RWPE2 (cell line): ENCODE measurements at regions not wholly inside any gene's neighbourhood (a gene's known extent, or its start where the extent isn't known, plus 50 kb on each side); places are given as distances from the start of the nearest gene placed in this dataset.
A peak's percentile ranks its signal among the peaks of the same experiment; 100 is the strongest.

ENCODE experiments used
- ATAC-seq: fragments of 200-7000 bp; cut with Tn5 transposase; 3 replicates; pipeline ENCODE4 v1.9.1; 2021; ENCODE audit warnings: low read depth
- DNase-seq: peaks from one replicate; pipeline ENCODE4 v3.0.0-alpha.2; 2020; ENCODE audit warnings: low spot score
- H3K27ac ChIP-seq: fragments of 450-650 bp; 2 replicates; pipeline ENCODE4 v1.5.1; 2017; ENCODE audit warnings: mild to moderate bottlenecking; ENCODE audit not compliant: poor library complexity, severe bottlenecking
- H3K27me3 ChIP-seq: fragments of 250-450 bp; sonication (Bioruptor Pico); 2 replicates; pipeline ENCODE4 v1.5.1; 2021; ENCODE audit warnings: mild to moderate bottlenecking, moderate library complexity; ENCODE audit not compliant: insufficient read depth, poor library complexity, severe bottlenecking
- H3K36me3 ChIP-seq: fragments of 250-450 bp; sonication (Bioruptor Pico); 2 replicates; pipeline ENCODE4 v1.5.1; 2020; ENCODE audit warnings: low read depth, mild to moderate bottlenecking, moderate library complexity
- H3K4me1 ChIP-seq: fragments of 250-450 bp; sonication (Bioruptor Pico); 2 replicates; pipeline ENCODE4 v1.5.1; 2021; ENCODE audit warnings: mild to moderate bottlenecking, moderate library complexity; ENCODE audit not compliant: insufficient read depth, poor library complexity, severe bottlenecking
- H3K4me3 ChIP-seq: fragments of 250-450 bp; sonication (Bioruptor Pico); 2 replicates; pipeline ENCODE4 v1.5.1; 2021; ENCODE audit warnings: mild to moderate bottlenecking, moderate library complexity; ENCODE audit not compliant: severe bottlenecking
- H3K9me3 ChIP-seq: fragments of 250-450 bp; sonication (Bioruptor Pico); 2 replicates; pipeline ENCODE4 v1.5.1; 2021; ENCODE audit warnings: mild to moderate bottlenecking, moderate library complexity; ENCODE audit not compliant: severe bottlenecking
- TF ChIP-seq, protein P1 (sequence below): fragments of 450-650 bp; IDR thresholded peaks from one replicate; pipeline ENCODE4 v1.5.1; 2017; ENCODE audit warnings: mild to moderate bottlenecking, moderate library complexity; ENCODE audit not compliant: poor library complexity, severe bottlenecking

- DNase-seq (no peak), ATAC-seq (no peak)
- peaks cover 11% of the 10 kb centered on the region for H3K4me1 ChIP-seq
These were observed 292.5 kb downstream of the TNS1 start for GRCh38 chr2:217710211-217710765.

DNA sequence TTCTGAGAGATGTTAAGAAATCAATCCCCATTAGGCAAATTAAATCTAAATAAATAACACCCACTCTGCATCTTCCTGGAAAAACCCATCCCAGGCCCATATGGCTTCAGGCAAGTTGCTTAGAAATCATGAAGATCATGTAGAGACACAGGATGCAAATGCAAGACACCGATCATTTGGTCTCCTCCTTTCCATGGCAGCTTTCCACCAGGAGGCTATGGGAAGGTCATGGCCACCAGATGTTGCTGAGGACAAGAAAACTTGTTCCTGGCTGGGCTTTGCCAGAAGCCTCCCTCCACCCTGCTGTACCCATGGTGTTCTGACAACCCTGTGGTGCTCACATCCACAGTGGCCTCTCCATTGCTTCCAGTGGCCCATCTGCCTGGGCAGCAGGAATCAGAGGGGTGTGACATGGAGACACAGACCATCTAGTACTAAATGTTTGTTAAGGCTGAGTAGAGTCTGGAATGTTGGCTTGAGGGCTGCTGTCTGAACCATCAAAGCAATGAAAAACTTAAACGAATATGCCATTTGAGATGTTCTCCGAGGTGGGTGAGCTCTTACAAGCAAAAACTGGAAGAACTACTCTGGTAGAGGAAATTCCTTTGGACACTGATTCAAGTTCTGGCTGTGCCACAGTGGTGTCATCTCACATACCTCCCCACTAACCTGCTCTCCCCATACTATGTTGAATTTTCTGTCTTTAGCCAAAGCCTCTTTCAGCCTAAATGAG, 293.2 kb downstream of the TNS1 start:
- no peak overlapping the region for H3K4me3 ChIP-seq
- H3K4me1 ChIP-seq = peaks cover 11% of the 10 kb centered on the region
- no peaks in the 10 kb centered on the region for H3K9me3 ChIP-seq
- TF ChIP-seq, protein P1, sequence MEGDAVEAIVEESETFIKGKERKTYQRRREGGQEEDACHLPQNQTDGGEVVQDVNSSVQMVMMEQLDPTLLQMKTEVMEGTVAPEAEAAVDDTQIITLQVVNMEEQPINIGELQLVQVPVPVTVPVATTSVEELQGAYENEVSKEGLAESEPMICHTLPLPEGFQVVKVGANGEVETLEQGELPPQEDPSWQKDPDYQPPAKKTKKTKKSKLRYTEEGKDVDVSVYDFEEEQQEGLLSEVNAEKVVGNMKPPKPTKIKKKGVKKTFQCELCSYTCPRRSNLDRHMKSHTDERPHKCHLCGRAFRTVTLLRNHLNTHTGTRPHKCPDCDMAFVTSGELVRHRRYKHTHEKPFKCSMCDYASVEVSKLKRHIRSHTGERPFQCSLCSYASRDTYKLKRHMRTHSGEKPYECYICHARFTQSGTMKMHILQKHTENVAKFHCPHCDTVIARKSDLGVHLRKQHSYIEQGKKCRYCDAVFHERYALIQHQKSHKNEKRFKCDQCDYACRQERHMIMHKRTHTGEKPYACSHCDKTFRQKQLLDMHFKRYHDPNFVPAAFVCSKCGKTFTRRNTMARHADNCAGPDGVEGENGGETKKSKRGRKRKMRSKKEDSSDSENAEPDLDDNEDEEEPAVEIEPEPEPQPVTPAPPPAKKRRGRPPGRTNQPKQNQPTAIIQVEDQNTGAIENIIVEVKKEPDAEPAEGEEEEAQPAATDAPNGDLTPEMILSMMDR = no peak
- no peaks in the 10 kb centered on the region for H3K36me3 ChIP-seq
- DNase-seq = no peak
- ATAC-seq = no peak
- no peak overlapping the region for H3K27ac ChIP-seq
- H3K27me3 ChIP-seq = no peaks in the 10 kb centered on the region

More at GRCh38 chr2:217710211-217710765, 292.5 kb downstream of the TNS1 start:
- Histone ChIP-seq H3K9me3 (no peaks in the 10 kb centered on the region), H3K4me3 (no peak overlapping the region), H3K27me3 (no peaks in the 10 kb centered on the region), H3K27ac (no peak overlapping the region), H3K36me3 (no peaks in the 10 kb centered on the region)
- TF ChIP-seq, protein P1 = no peak

- DNase-seq = no peak
- peak overlapping the region; percentile 17 for H3K27ac ChIP-seq
- ATAC-seq = peak; percentile 88
- TF ChIP-seq, protein P1 = no peak
- H3K27me3 ChIP-seq = no peaks in the 10 kb centered on the region
- peaks cover 11% of the 10 kb centered on the region for H3K4me1 ChIP-seq
- no peak overlapping the region for H3K4me3 ChIP-seq
- H3K9me3 ChIP-seq = no peaks in the 10 kb centered on the region
- no peaks in the 10 kb centered on the region for H3K36me3 ChIP-seq
These were observed 295.6 kb downstream of the TNS1 start for GRCh38 chr2:217707131-217707611.

- H3K4me3 ChIP-seq = no peak overlapping the region
- TF ChIP-seq, protein P1 = no peak
- ATAC-seq (no peak), DNase-seq (no peak)
- H3K36me3 ChIP-seq = no peaks in the 10 kb centered on the region
- no peaks in the 10 kb centered on the region for H3K9me3 ChIP-seq
- H3K27me3 ChIP-seq = no peaks in the 10 kb centered on the region
- peaks cover 11% of the 10 kb centered on the region for H3K4me1 ChIP-seq
- peak overlapping the region; percentile 17 for H3K27ac ChIP-seq
These were observed 296.3 kb downstream of the TNS1 start for GRCh38 chr2:217706513-217706912.

DNA sequence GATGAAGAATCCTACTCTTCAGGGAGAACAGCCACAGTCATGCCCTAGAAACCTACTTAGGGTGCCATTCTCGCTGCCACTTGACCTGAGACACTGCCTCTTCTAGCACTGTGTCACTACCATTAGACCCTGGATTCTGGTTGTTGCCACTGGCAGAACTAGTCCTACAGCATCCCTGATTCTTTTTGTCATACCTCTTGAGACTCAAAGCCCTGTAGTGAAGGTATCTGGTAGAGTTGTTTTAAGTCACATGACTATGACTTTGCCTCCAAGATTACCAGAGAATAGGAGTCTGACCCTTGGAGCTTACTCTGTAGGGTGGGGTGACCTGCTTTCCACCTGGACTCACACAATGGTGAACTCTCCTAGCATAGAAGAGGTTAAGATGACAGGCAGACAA, 296.7 kb downstream of the TNS1 start:
- ATAC-seq (no peak), DNase-seq (no peak)
- Histone ChIP-seq H3K4me1 (peaks cover 11% of the 10 kb centered on the region), H3K9me3 (no peaks in the 10 kb centered on the region), H3K36me3 (no peaks in the 10 kb centered on the region), H3K27ac (no peak overlapping the region), H3K27me3 (no peaks in the 10 kb centered on the region), H3K4me3 (no peak overlapping the region)
- TF ChIP-seq, protein P1 = no peak
